ENCODE measurements at regions not wholly inside any gene's neighbourhood (a gene's known extent, or its start where the extent isn't known, plus 50 kb on each side); places are given as distances from the start of the nearest gene placed in this dataset.
A peak's percentile ranks its signal among the peaks of the same experiment; 100 is the strongest.

DNA sequence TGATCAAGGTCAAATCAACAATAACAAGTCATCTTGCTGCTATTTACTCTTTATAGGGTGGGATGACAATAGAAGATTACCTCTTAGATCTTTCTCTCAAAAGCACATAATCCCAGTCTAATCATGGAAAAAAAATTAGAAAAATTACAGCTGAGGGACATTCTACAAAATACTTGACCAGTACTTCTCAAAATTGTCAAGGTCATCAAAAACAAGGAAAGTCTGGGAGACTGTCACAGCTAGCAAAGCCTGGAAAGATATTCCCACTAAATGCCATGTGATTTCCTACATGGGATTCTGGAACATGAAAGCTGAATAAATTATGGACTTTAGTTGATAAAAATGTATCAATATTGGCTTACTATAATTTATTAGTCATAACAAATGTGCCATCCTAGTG lies 276.2 kb downstream of the RNF144A start:
- TF ChIP-seq, protein P1, sequence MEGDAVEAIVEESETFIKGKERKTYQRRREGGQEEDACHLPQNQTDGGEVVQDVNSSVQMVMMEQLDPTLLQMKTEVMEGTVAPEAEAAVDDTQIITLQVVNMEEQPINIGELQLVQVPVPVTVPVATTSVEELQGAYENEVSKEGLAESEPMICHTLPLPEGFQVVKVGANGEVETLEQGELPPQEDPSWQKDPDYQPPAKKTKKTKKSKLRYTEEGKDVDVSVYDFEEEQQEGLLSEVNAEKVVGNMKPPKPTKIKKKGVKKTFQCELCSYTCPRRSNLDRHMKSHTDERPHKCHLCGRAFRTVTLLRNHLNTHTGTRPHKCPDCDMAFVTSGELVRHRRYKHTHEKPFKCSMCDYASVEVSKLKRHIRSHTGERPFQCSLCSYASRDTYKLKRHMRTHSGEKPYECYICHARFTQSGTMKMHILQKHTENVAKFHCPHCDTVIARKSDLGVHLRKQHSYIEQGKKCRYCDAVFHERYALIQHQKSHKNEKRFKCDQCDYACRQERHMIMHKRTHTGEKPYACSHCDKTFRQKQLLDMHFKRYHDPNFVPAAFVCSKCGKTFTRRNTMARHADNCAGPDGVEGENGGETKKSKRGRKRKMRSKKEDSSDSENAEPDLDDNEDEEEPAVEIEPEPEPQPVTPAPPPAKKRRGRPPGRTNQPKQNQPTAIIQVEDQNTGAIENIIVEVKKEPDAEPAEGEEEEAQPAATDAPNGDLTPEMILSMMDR (IDR thresholded peaks at IDR 0.05; ENCODE audit: insufficient read depth, low read length, poor library complexity, severe bottlenecking), result no peak

DNA sequence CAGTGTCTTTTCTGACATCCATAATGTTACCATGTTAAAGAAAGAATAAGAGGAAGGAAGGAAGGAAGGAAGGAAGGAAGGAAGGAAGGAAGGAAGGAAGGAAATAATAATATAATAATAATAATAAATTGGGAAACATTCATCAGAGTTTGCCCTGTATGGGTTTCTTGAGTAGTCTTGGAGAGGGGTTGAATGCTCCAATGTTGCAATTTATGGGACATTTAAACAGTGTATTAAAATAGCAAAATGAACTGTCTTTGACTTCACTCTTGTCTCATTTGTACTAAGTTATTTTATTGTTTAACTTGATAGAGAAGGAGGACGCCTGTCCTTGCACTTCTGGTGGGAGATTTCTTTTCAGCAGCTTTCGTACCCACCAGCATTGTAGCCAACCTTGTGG lies 277.7 kb downstream of the RNF144A start:
- no peak overlapping the region for H3K4me3 ChIP-seq (replicated peaks; ENCODE audit: low read depth, low read length)
- no peak for DNase-seq (ENCODE audit: extremely low read depth, insufficient read length)
- TF ChIP-seq, protein P1 (IDR thresholded peaks at IDR 0.05; ENCODE audit: insufficient read depth, low read length, poor library complexity, severe bottlenecking), result no peak
- no peaks in the 10 kb centered on the region for H3K36me3 ChIP-seq (ENCODE audit: control insufficient read depth, insufficient read depth, low read length)
- H3K27me3 ChIP-seq (replicated peaks; ENCODE audit: control insufficient read depth, insufficient read depth, low read length), result no peaks in the 10 kb centered on the region

More for the DNA sequence above, 276.2 kb downstream of the RNF144A start:
- DNase-seq (ENCODE audit: extremely low read depth, insufficient read length), result no peak
- H3K36me3 ChIP-seq (ENCODE audit: control insufficient read depth, insufficient read depth, low read length), result no peaks in the 10 kb centered on the region
- H3K4me3 ChIP-seq (replicated peaks; ENCODE audit: low read depth, low read length), result no peak overlapping the region
- H3K27me3 ChIP-seq (replicated peaks; ENCODE audit: control insufficient read depth, insufficient read depth, low read length), result no peaks in the 10 kb centered on the region

DNA sequence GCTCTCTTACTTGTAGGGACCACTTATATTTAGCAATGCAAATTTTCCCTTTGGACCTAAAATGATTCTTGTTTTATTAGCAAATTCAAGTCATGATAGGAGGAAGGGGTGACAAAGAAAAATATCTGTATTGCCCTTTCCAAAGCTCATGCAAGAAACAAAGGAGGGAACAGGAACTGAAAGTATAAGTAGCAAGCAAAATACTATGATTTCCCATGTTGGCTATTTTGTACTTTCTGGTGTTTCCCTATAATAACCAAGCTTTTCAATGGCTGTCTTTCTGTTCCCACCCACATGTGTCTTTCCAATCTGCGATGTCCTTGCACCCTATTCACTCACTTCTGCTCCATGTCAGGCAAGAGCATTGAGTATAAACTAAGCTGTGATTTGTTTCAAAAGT lies 279.7 kb downstream of the RNF144A start:
- Histone ChIP-seq H3K27me3 (replicated peaks; ENCODE audit: control insufficient read depth, insufficient read depth, low read length) (no peaks in the 10 kb centered on the region), H3K4me3 (replicated peaks; ENCODE audit: low read depth, low read length) (no peak overlapping the region), H3K36me3 (ENCODE audit: control insufficient read depth, insufficient read depth, low read length) (no peaks in the 10 kb centered on the region)
- TF ChIP-seq, protein P1 (IDR thresholded peaks at IDR 0.05; ENCODE audit: insufficient read depth, low read length, poor library complexity, severe bottlenecking), result no peak
- DNase-seq (ENCODE audit: extremely low read depth, insufficient read length), result no peak

DNA sequence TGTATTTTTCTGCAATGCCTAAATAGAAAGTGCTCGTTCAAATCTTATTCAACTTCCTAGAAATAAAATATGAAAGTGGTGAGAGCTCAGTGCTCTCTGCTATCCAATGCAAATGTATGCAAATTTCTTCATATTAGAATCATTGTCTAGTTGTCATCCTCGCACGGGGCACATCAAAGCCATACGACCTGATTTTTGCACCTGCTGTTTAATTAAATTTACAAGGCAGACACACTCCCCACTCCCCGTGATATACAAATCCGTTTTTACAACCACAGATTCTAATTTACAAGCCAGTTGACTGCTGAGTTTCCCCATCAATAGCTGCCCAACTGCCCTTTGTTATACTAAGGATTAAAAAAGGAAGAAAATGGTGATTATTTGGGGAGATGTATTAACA lies 284.6 kb downstream of the RNF144A start:
- TF ChIP-seq, protein P1 (IDR thresholded peaks at IDR 0.05; ENCODE audit: insufficient read depth, low read length, poor library complexity, severe bottlenecking), result no peak
- no peak overlapping the region for H3K4me3 ChIP-seq (replicated peaks; ENCODE audit: low read depth, low read length)
- DNase-seq (ENCODE audit: extremely low read depth, insufficient read length), result no peak
- H3K27me3 ChIP-seq (replicated peaks; ENCODE audit: control insufficient read depth, insufficient read depth, low read length), result no peaks in the 10 kb centered on the region
- H3K36me3 ChIP-seq (ENCODE audit: control insufficient read depth, insufficient read depth, low read length), result no peaks in the 10 kb centered on the region

- Histone ChIP-seq H3K36me3 (ENCODE audit: control insufficient read depth, insufficient read depth, low read length) (no peaks in the 10 kb centered on the region), H3K4me3 (replicated peaks; ENCODE audit: low read depth, low read length) (no peak overlapping the region), H3K27me3 (replicated peaks; ENCODE audit: control insufficient read depth, insufficient read depth, low read length) (no peaks in the 10 kb centered on the region)
- TF ChIP-seq, protein P1 (IDR thresholded peaks at IDR 0.05; ENCODE audit: insufficient read depth, low read length, poor library complexity, severe bottlenecking), result peak; percentile 80
- peak; percentile 9 for DNase-seq (ENCODE audit: extremely low read depth, insufficient read length)
Observed at GRCh38 chr2:7203056-7203467, 285.9 kb downstream of the RNF144A start.

DNA sequence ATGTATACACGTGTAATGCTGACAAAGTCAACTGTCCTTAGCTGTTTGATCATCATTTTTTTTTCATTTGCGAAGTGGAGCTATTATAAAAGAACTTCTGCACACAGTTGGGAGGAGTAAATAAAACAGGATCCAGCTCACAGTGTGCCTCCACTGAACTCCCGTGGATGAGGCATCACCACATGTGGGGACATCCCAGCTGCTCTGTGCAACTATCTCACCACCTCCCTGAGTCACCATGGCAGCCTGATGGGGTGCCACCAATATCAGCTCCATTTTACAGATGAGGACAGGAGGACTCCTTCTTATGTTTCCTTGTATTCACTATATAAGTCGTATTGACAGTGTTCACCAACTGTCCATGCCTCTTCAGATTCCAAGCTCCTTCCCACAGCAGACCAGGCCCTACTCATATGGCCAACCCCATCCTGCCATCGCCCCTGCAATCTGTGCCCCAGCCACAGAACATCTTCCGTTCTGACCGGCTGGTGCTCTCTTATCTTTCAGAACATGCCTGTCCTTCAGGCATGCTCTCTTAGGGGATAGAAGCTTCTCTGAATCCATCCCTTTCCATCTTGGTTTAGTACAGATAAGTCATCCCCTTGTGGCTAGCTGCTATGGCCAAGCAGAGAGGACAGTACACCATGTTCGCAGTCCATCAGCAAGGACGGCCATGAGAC lies 288.1 kb downstream of the RNF144A start:
- Histone ChIP-seq H3K36me3 (ENCODE audit: control insufficient read depth, insufficient read depth, low read length) (no peaks in the 10 kb centered on the region), H3K27me3 (replicated peaks; ENCODE audit: control insufficient read depth, insufficient read depth, low read length) (no peaks in the 10 kb centered on the region), H3K4me3 (replicated peaks; ENCODE audit: low read depth, low read length) (no peak overlapping the region)
- TF ChIP-seq, protein P1 (IDR thresholded peaks at IDR 0.05; ENCODE audit: insufficient read depth, low read length, poor library complexity, severe bottlenecking), result no peak
- no peak for DNase-seq (ENCODE audit: extremely low read depth, insufficient read length)
